ENCODE measurements at regions not wholly inside any gene's neighbourhood (a gene's known extent, or its start where the extent isn't known, plus 50 kb on each side); places are given as distances from the start of the nearest gene placed in this dataset.

GRCh38 chr1:194829492-194829891, 1643.1 kb upstream of the B3GALT2 start:
- Histone ChIP-seq H3K4me3 (no peak overlapping the region), H3K27me3 (replicated peaks; ENCODE audit: insufficient read depth) (no peaks in the 10 kb centered on the region), H3K27ac (no peak overlapping the region), H3K36me3 (no peaks in the 10 kb centered on the region), H3K9me3 (no peaks in the 10 kb centered on the region), H3K4me1 (ENCODE audit: control insufficient read depth in 1 of 2, low read depth in 2 of 2) (no peaks in the 10 kb centered on the region)
- ATAC-seq (ENCODE audit: insufficient number of reproducible peaks, low FRiP score, low read depth) (no peak), DNase-seq (ENCODE audit: low spot score) (no peak)
- TF ChIP-seq CTCF (IDR thresholded peaks at IDR 0.05) = no peak

GRCh38 chr1:194825382-194825781, 1639.0 kb upstream of the B3GALT2 start:
- Histone ChIP-seq H3K36me3 (no peaks in the 10 kb centered on the region), H3K4me3 (no peak overlapping the region), H3K27ac (no peak overlapping the region), H3K27me3 (replicated peaks; ENCODE audit: insufficient read depth) (no peaks in the 10 kb centered on the region), H3K4me1 (ENCODE audit: control insufficient read depth in 1 of 2, low read depth in 2 of 2) (no peaks in the 10 kb centered on the region), H3K9me3 (no peaks in the 10 kb centered on the region)
- TF ChIP-seq CTCF (IDR thresholded peaks at IDR 0.05) = no peak
- no peak for DNase-seq (ENCODE audit: low spot score)
- no peak for ATAC-seq (ENCODE audit: insufficient number of reproducible peaks, low FRiP score, low read depth)

GRCh38 chr1:194821091-194821490, 1634.7 kb upstream of the B3GALT2 start:
- no peak overlapping the region for H3K27ac ChIP-seq
- H3K9me3 ChIP-seq = no peaks in the 10 kb centered on the region
- DNase-seq (ENCODE audit: low spot score) (no peak), ATAC-seq (ENCODE audit: insufficient number of reproducible peaks, low FRiP score, low read depth) (no peak)
- no peaks in the 10 kb centered on the region for H3K4me1 ChIP-seq (ENCODE audit: control insufficient read depth in 1 of 2, low read depth in 2 of 2)
- H3K36me3 ChIP-seq = no peaks in the 10 kb centered on the region
- H3K27me3 ChIP-seq (replicated peaks; ENCODE audit: insufficient read depth) = no peaks in the 10 kb centered on the region
- no peak for TF ChIP-seq CTCF (IDR thresholded peaks at IDR 0.05)
- H3K4me3 ChIP-seq = no peak overlapping the region

GRCh38 chr1:194818674-194819073, 1632.3 kb upstream of the B3GALT2 start:
- no peak for ATAC-seq (ENCODE audit: insufficient number of reproducible peaks, low FRiP score, low read depth)

GRCh38 chr1:194816859-194817258, 1630.4 kb upstream of the B3GALT2 start:
- Histone ChIP-seq H3K36me3 (no peaks in the 10 kb centered on the region), H3K27me3 (replicated peaks; ENCODE audit: insufficient read depth) (no peaks in the 10 kb centered on the region), H3K27ac (no peak overlapping the region), H3K9me3 (no peaks in the 10 kb centered on the region), H3K4me3 (no peak overlapping the region), H3K4me1 (ENCODE audit: control insufficient read depth in 1 of 2, low read depth in 2 of 2) (no peaks in the 10 kb centered on the region)
- DNase-seq (ENCODE audit: low spot score) (no peak), ATAC-seq (ENCODE audit: insufficient number of reproducible peaks, low FRiP score, low read depth) (no peak)
- no peak for TF ChIP-seq CTCF (IDR thresholded peaks at IDR 0.05)

More at GRCh38 chr1:194818674-194819073, 1632.3 kb upstream of the B3GALT2 start:
- H3K4me3 ChIP-seq = no peak overlapping the region
- no peak for TF ChIP-seq CTCF (IDR thresholded peaks at IDR 0.05)
- no peaks in the 10 kb centered on the region for H3K36me3 ChIP-seq
- H3K27me3 ChIP-seq (replicated peaks; ENCODE audit: insufficient read depth) = no peaks in the 10 kb centered on the region
- no peaks in the 10 kb centered on the region for H3K4me1 ChIP-seq (ENCODE audit: control insufficient read depth in 1 of 2, low read depth in 2 of 2)
- DNase-seq (ENCODE audit: low spot score) = no peak
- no peak overlapping the region for H3K27ac ChIP-seq
- no peaks in the 10 kb centered on the region for H3K9me3 ChIP-seq
